ENCODE measurements at regions not wholly inside any gene's neighbourhood (a gene's known extent, or its start where the extent isn't known, plus 50 kb on each side); places are given as distances from the start of the nearest gene placed in this dataset.

GRCh38 chr3:5750874-5751640, 563.5 kb downstream of the EDEM1 start:
- H4K20me1 ChIP-seq (ENCODE audit: insufficient read depth, low read length, poor library complexity, severe bottlenecking) = no peaks in the 10 kb centered on the region
- no peak overlapping the region for H3K4me2 ChIP-seq (ENCODE audit: low read depth, low read length, poor library complexity, severe bottlenecking)
- no peak overlapping the region for H2AFZ ChIP-seq (ENCODE audit: low read length)
- H3K36me3 ChIP-seq (ENCODE audit: insufficient read depth, low read length) = no peaks in the 10 kb centered on the region
- H3K79me2 ChIP-seq (ENCODE audit: insufficient read depth, low read length) = no peaks in the 10 kb centered on the region
- TF ChIP-seq CTCF (conservative IDR thresholded peaks at IDR 0.05; ENCODE audit: low read length) (no peak), EZH2phosphoT487 (IDR thresholded peaks at IDR 0.05; ENCODE audit: borderline replicate concordance) (no peak)
- no peaks in the 10 kb centered on the region for H3K9me3 ChIP-seq (ENCODE audit: insufficient read depth, low read depth, low read length)
- H3K9ac ChIP-seq (ENCODE audit: low read depth, low read length, poor library complexity, severe bottlenecking) = no peak overlapping the region
- H3K9me2 ChIP-seq (replicated peaks; ENCODE audit: low read depth, low read length) = no peaks in the 10 kb centered on the region
- no peaks in the 10 kb centered on the region for H3K27me3 ChIP-seq (ENCODE audit: insufficient read depth, low read length, poor library complexity, severe bottlenecking)
- H3K4me1 ChIP-seq (ENCODE audit: insufficient read depth, low read length, poor library complexity, severe bottlenecking) = no peaks in the 10 kb centered on the region
- H3F3A ChIP-seq (ENCODE audit: low read depth) = no peaks in the 10 kb centered on the region
- H3K4me3 ChIP-seq (ENCODE audit: low read length, poor library complexity, severe bottlenecking) = no peak overlapping the region

GRCh38 chr3:5754602-5755001, 567.1 kb downstream of the EDEM1 start:
- Histone ChIP-seq H3K4me3 (ENCODE audit: low read length, poor library complexity, severe bottlenecking) (no peak overlapping the region), H3K4me1 (ENCODE audit: insufficient read depth, low read length, poor library complexity, severe bottlenecking) (no peaks in the 10 kb centered on the region), H3K36me3 (ENCODE audit: insufficient read depth, low read length) (no peaks in the 10 kb centered on the region), H3K4me2 (ENCODE audit: low read depth, low read length, poor library complexity, severe bottlenecking) (no peak overlapping the region), H3K9me2 (replicated peaks; ENCODE audit: low read depth, low read length) (no peaks in the 10 kb centered on the region), H3K27me3 (ENCODE audit: insufficient read depth, low read length, poor library complexity, severe bottlenecking) (no peaks in the 10 kb centered on the region), H3F3A (ENCODE audit: low read depth) (no peaks in the 10 kb centered on the region), H3K9me3 (ENCODE audit: insufficient read depth, low read depth, low read length) (no peaks in the 10 kb centered on the region), H3K79me2 (ENCODE audit: insufficient read depth, low read length) (no peaks in the 10 kb centered on the region), H3K9ac (ENCODE audit: low read depth, low read length, poor library complexity, severe bottlenecking) (no peak overlapping the region), H2AFZ (ENCODE audit: low read length) (no peak overlapping the region), H4K20me1 (ENCODE audit: insufficient read depth, low read length, poor library complexity, severe bottlenecking) (no peaks in the 10 kb centered on the region)
- no peak for TF ChIP-seq CTCF (conservative IDR thresholded peaks at IDR 0.05; ENCODE audit: low read length)
- no peak for TF ChIP-seq EZH2phosphoT487 (IDR thresholded peaks at IDR 0.05; ENCODE audit: borderline replicate concordance)

GRCh38 chr3:5756443-5756842, 568.9 kb downstream of the EDEM1 start:
- H3K4me1 ChIP-seq (ENCODE audit: insufficient read depth, low read length, poor library complexity, severe bottlenecking) = no peaks in the 10 kb centered on the region
- no peaks in the 10 kb centered on the region for H3K9me3 ChIP-seq (ENCODE audit: insufficient read depth, low read depth, low read length)
- no peaks in the 10 kb centered on the region for H3K79me2 ChIP-seq (ENCODE audit: insufficient read depth, low read length)
- H3F3A ChIP-seq (ENCODE audit: low read depth) = no peaks in the 10 kb centered on the region
- H3K36me3 ChIP-seq (ENCODE audit: insufficient read depth, low read length) = no peaks in the 10 kb centered on the region
- no peak overlapping the region for H3K4me2 ChIP-seq (ENCODE audit: low read depth, low read length, poor library complexity, severe bottlenecking)
- H3K4me3 ChIP-seq (ENCODE audit: low read length, poor library complexity, severe bottlenecking) = no peak overlapping the region
- no peaks in the 10 kb centered on the region for H4K20me1 ChIP-seq (ENCODE audit: insufficient read depth, low read length, poor library complexity, severe bottlenecking)
- no peak overlapping the region for H3K9ac ChIP-seq (ENCODE audit: low read depth, low read length, poor library complexity, severe bottlenecking)
- H3K27me3 ChIP-seq (ENCODE audit: insufficient read depth, low read length, poor library complexity, severe bottlenecking) = no peaks in the 10 kb centered on the region
- no peak overlapping the region for H2AFZ ChIP-seq (ENCODE audit: low read length)
- TF ChIP-seq EZH2phosphoT487 (IDR thresholded peaks at IDR 0.05; ENCODE audit: borderline replicate concordance) = no peak
- TF ChIP-seq CTCF (conservative IDR thresholded peaks at IDR 0.05; ENCODE audit: low read length) = no peak
- H3K9me2 ChIP-seq (replicated peaks; ENCODE audit: low read depth, low read length) = no peaks in the 10 kb centered on the region

Data from Loucy (cell line).